Gastrocnemius medialis (tissue), 4 donors: ENCODE measurements at regions not wholly inside any gene's neighbourhood (a gene's known extent, or its start where the extent isn't known, plus 50 kb on each side); places are given as distances from the start of the nearest gene placed in this dataset.

Source experiments
- POLR2A ChIP-seq, 2 donors: fragments of 450-650 bp; IDR thresholded peaks; one replicate each; pipeline ENCODE4 v1.6.1; 2017; ENCODE audit warnings: antibody characterized with exemption in 2 of 2, mild to moderate bottlenecking in 2 of 2, moderate library complexity in 2 of 2
- TF ChIP-seq, protein P1 (sequence below), 5 experiments: fragments of 450-650 bp in 3 of 5; fragments of 200-600 bp in 2 of 5; sonication (generic) in 2 of 5; IDR thresholded peaks in 4 of 5; conservative IDR thresholded peaks in 1 of 5; 1 replicate in 4 of 5; 2 replicates in 1 of 5; pipeline ENCODE4 v1.5.1; 2016 to 2019; ENCODE audit warnings: antibody characterized with exemption in 5 of 5, mild to moderate bottlenecking in 3 of 5, moderate library complexity in 3 of 5

DNA sequence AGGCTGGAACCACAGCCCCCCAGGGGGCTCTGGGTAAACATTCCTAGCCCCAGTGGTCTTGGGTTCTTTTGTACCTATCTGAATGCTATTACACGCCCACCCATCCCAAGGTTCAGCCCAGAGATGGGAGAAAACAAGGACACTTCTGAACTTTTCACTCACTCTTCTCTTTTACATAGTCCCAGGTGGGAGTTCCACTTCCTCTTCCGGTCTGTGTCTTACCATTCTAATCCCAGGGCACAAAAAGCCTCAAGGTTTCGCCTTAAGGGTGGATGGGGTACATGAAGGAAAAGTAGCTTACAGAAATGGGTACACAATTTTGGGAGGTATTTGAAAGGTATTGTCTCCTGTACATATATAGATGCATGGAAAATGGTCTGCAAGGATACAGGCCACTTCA, 79.0 kb downstream of the TMEM30B start:
- TF ChIP-seq POLR2A (IDR thresholded peaks at IDR 0.05): no peak
- TF ChIP-seq, protein P1, sequence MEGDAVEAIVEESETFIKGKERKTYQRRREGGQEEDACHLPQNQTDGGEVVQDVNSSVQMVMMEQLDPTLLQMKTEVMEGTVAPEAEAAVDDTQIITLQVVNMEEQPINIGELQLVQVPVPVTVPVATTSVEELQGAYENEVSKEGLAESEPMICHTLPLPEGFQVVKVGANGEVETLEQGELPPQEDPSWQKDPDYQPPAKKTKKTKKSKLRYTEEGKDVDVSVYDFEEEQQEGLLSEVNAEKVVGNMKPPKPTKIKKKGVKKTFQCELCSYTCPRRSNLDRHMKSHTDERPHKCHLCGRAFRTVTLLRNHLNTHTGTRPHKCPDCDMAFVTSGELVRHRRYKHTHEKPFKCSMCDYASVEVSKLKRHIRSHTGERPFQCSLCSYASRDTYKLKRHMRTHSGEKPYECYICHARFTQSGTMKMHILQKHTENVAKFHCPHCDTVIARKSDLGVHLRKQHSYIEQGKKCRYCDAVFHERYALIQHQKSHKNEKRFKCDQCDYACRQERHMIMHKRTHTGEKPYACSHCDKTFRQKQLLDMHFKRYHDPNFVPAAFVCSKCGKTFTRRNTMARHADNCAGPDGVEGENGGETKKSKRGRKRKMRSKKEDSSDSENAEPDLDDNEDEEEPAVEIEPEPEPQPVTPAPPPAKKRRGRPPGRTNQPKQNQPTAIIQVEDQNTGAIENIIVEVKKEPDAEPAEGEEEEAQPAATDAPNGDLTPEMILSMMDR (IDR thresholded peaks at IDR 0.05 in 4 of 5, conservative IDR thresholded peaks at IDR 0.05 in 1 of 5): no peak
